Uterus (tissue), 2 donors: ENCODE measurements at regions not wholly inside any gene's neighbourhood (a gene's known extent, or its start where the extent isn't known, plus 50 kb on each side); places are given as distances from the start of the nearest gene placed in this dataset.

Experiments used
- POLR2A ChIP-seq, 2 donors: fragments of 450-650 bp; IDR thresholded peaks; one replicate each; pipeline ENCODE4 v1.6.1; 2016; ENCODE audit warnings: antibody characterized with exemption in 2 of 2, mild to moderate bottlenecking in 1 of 2, moderate library complexity in 1 of 2
- TF ChIP-seq, protein P1 (sequence below), 4 experiments: fragments of 200-600 bp in 2 of 4; fragments of 450-650 bp in 2 of 4; sonication (generic) in 2 of 4; IDR thresholded peaks; one replicate each; pipeline ENCODE4 v1.5.1; 2016 to 2019; ENCODE audit warnings: antibody characterized with exemption in 4 of 4, mild to moderate bottlenecking in 2 of 4, moderate library complexity in 1 of 4

DNA sequence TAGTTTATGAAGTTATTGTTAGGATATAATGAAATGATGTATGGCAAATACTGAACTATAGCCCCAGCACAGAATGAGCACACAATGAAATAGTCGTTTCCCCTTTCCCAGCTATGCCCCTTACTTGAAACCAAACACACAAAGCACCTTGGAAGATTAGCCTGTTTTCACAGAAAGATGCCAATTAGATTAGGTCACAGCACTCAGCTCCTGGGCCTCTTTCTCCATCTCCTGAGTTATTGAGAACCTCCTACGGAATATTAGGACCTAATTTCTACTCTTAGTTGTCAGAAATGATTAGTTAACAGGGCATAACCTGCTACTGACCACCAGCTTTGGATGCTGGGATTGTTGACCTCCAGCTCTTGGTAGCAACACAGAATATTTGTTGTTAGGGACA lies 269.4 kb upstream of the ROPN1 start:
- TF ChIP-seq, protein P1, sequence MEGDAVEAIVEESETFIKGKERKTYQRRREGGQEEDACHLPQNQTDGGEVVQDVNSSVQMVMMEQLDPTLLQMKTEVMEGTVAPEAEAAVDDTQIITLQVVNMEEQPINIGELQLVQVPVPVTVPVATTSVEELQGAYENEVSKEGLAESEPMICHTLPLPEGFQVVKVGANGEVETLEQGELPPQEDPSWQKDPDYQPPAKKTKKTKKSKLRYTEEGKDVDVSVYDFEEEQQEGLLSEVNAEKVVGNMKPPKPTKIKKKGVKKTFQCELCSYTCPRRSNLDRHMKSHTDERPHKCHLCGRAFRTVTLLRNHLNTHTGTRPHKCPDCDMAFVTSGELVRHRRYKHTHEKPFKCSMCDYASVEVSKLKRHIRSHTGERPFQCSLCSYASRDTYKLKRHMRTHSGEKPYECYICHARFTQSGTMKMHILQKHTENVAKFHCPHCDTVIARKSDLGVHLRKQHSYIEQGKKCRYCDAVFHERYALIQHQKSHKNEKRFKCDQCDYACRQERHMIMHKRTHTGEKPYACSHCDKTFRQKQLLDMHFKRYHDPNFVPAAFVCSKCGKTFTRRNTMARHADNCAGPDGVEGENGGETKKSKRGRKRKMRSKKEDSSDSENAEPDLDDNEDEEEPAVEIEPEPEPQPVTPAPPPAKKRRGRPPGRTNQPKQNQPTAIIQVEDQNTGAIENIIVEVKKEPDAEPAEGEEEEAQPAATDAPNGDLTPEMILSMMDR (IDR thresholded peaks at IDR 0.05), result no peak
- no peak for TF ChIP-seq POLR2A (IDR thresholded peaks at IDR 0.05)
